ENCODE measurements at regions not wholly inside any gene's neighbourhood (a gene's known extent, or its start where the extent isn't known, plus 50 kb on each side); places are given as distances from the start of the nearest gene placed in this dataset.

DNA sequence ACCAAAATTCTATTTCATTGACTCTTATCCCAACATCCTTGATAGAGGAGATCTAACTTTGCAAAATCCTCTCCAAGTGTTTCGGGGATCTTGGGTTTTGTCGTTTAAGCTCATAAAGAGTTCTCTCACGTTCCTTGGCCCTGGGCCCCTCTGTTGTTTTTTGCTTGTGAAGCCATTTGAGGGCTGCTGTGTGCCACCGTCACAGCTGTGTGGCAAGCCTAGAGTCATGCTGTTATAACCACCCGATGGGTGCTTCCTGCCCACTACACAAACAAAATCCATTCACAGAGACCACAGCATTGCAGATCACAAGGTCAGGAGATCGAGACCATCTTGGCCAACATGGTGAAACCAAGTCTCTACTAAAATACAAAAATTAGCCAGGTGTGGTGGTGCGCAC, 154.1 kb downstream of the ADSS2 start:
- TF ChIP-seq POLR2AphosphoS5 (IDR thresholded peaks at IDR 0.05; ENCODE audit: borderline replicate concordance, low read depth, low read length) = no peak
- no peak for TF ChIP-seq EZH2 (IDR thresholded peaks at IDR 0.05)
- TF ChIP-seq FOXP2 (optimal IDR thresholded peaks at IDR 0.05; ENCODE audit: control extremely low read depth, extremely low read length, insufficient read depth) = no peak

Data from SK-N-MC (cell line).